ENCODE measurements at regions not wholly inside any gene's neighbourhood (a gene's known extent, or its start where the extent isn't known, plus 50 kb on each side); places are given as distances from the start of the nearest gene placed in this dataset.
A peak's percentile ranks its signal among the peaks of the same experiment; 100 is the strongest.

GRCh38 chr4:125735102-125735501, 420.3 kb downstream of the FAT4 start:
- DNase-seq, result no peak
- intact Hi-C loops (cut with DNase I), result no loop called here

- DNase-seq, result no peak
- intact Hi-C loops (cut with DNase I), result no loop called here
Measured at GRCh38 chr4:125736057-125736456, 421.3 kb downstream of the FAT4 start.

- no peak for DNase-seq
- intact Hi-C loops (cut with DNase I), result no loop called here
Measured at GRCh38 chr4:125739760-125740159, 425.0 kb downstream of the FAT4 start.

GRCh38 chr4:125741825-125742452, 427.2 kb downstream of the FAT4 start:
- DNase-seq, result no peak
- intact Hi-C loops (cut with DNase I), result loop anchor here (2.0 kb wide), 1 partner anchor 427 kb away; the partner anchor contains the start of gene FAT4

- peak in 2 of 10 donors; percentile 58 to 79 for DNase-seq
- intact Hi-C loops (cut with DNase I), result no loop called here
Measured at GRCh38 chr4:125744891-125745364, 430.2 kb downstream of the FAT4 start.

- intact Hi-C loops (cut with DNase I), result no loop called here
- DNase-seq, result no peak
Measured at GRCh38 chr4:125749354-125749753, 434.6 kb downstream of the FAT4 start.

GRCh38 chr4:125750399-125750798, 435.6 kb downstream of the FAT4 start:
- intact Hi-C loops (cut with DNase I), result no loop called here
- DNase-seq, result no peak

- peak in 2 of 10 donors; percentile 4 to 26 for DNase-seq
- intact Hi-C loops (cut with DNase I), result loop anchor here (1.0 kb wide), 1 partner anchor 438 kb away; no protein-coding TSS in a partner anchor
Measured at GRCh38 chr4:125750828-125751466, 436.2 kb downstream of the FAT4 start.

GRCh38 chr4:125758438-125758837, 443.7 kb downstream of the FAT4 start:
- DNase-seq, result no peak
- intact Hi-C loops (cut with DNase I), result no loop called here

GRCh38 chr4:125760201-125760819, 445.6 kb downstream of the FAT4 start:
- DNase-seq, result no peak

GRCh38 chr4:125760956-125761355, 446.2 kb downstream of the FAT4 start:
- intact Hi-C loops (cut with DNase I), result no loop called here
- DNase-seq, result no peak

More at GRCh38 chr4:125760201-125760819, 445.6 kb downstream of the FAT4 start:
- intact Hi-C loops (cut with DNase I), result no loop called here

- intact Hi-C loops (cut with DNase I), result no loop called here
- DNase-seq, result no peak
Measured at GRCh38 chr4:125762537-125762936, 447.8 kb downstream of the FAT4 start.

- intact Hi-C loops (cut with DNase I), result no loop called here
- no peak for DNase-seq
Measured at GRCh38 chr4:125765941-125766340, 451.2 kb downstream of the FAT4 start.

- intact Hi-C loops (cut with DNase I), result no loop called here
- DNase-seq, result no peak
Measured at GRCh38 chr4:125770814-125771398, 456.2 kb downstream of the FAT4 start.

GRCh38 chr4:125772680-125773079, 457.9 kb downstream of the FAT4 start:
- intact Hi-C loops (cut with DNase I), result no loop called here
- DNase-seq, result no peak

GRCh38 chr4:125773502-125773901, 458.7 kb downstream of the FAT4 start:
- DNase-seq, result no peak
- intact Hi-C loops (cut with DNase I), result no loop called here

- intact Hi-C loops (cut with DNase I), result no loop called here
- DNase-seq, result no peak
Measured at GRCh38 chr4:125773931-125774330, 459.2 kb downstream of the FAT4 start.

- DNase-seq, result no peak
- intact Hi-C loops (cut with DNase I), result no loop called here
Measured at GRCh38 chr4:125776146-125776545, 461.4 kb downstream of the FAT4 start.

GRCh38 chr4:125780164-125780563, 465.4 kb downstream of the FAT4 start:
- DNase-seq, result no peak
- intact Hi-C loops (cut with DNase I), result no loop called here

- intact Hi-C loops (cut with DNase I), result no loop called here
- no peak for DNase-seq
Measured at GRCh38 chr4:125780747-125781146, 466.0 kb downstream of the FAT4 start.

GRCh38 chr4:125781651-125782050, 466.9 kb downstream of the FAT4 start:
- intact Hi-C loops (cut with DNase I), result no loop called here
- no peak for DNase-seq
